GM12801 (cell line): ENCODE measurements at regions not wholly inside any gene's neighbourhood (a gene's known extent, or its start where the extent isn't known, plus 50 kb on each side); places are given as distances from the start of the nearest gene placed in this dataset.

Experiments
- TF ChIP-seq, protein P1 (sequence below): IDR thresholded peaks from one replicate; pipeline ENCODE4 v1.5.1; 2011; ENCODE audit warnings: control low read depth; ENCODE audit not compliant: insufficient read length; ENCODE audit errors: extremely low read depth

DNA sequence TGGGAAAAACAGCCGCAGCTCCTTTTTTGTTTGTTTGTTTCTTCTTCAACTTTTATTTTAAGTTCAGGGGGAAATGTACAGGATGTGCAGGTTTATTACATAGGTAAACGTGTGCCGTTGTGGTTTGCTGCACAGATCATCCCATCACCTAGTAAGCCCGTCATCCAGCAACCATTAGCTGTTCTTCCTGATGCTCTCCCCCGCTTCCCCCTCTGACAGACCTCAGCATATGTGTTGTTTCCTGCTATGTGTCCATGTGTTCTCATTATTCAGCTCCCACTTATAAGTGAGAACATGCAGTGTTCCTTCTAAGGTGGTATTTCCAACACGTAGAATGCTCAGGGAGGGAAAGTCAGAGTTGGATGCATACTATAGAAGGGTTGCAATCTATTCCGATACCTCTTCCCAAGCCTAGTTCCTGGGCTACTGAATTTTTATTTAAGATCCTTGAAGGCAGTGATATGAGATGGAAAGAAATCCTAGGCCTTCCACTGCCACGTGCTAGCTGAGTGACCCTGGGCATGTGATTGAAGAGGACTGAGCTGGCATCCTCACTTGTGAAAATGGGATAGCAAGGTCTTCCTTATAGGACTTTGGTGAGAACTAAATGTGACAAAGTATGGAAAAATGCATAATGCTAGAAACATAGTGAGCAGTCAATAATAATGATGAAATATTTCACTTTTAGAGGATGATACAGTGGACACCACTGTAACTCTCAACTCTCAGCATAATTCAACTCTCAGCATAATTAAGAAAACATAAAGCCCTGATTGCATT is 278.5 kb downstream of the REEP3 start:
- TF ChIP-seq, protein P1, sequence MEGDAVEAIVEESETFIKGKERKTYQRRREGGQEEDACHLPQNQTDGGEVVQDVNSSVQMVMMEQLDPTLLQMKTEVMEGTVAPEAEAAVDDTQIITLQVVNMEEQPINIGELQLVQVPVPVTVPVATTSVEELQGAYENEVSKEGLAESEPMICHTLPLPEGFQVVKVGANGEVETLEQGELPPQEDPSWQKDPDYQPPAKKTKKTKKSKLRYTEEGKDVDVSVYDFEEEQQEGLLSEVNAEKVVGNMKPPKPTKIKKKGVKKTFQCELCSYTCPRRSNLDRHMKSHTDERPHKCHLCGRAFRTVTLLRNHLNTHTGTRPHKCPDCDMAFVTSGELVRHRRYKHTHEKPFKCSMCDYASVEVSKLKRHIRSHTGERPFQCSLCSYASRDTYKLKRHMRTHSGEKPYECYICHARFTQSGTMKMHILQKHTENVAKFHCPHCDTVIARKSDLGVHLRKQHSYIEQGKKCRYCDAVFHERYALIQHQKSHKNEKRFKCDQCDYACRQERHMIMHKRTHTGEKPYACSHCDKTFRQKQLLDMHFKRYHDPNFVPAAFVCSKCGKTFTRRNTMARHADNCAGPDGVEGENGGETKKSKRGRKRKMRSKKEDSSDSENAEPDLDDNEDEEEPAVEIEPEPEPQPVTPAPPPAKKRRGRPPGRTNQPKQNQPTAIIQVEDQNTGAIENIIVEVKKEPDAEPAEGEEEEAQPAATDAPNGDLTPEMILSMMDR: no peak

DNA sequence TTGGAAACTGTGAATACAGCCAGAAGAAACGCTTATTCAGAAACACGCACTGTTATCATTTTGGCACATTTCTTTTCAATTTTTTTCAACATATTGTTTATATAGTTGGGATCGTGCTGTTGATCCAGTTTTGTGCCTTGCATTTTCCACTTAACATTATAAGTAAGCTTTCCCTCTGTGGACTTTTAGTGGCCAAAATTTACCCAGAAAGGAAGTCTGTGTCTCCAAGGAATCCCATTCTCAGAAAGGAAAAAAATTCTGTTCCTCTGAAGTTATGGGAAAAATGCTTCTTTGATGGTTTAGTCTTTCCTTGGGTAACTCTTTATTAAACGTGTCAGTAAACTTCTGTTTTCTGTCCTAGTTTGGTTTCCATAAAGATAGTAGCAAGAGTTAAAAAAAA is 280.0 kb downstream of the REEP3 start:
- TF ChIP-seq, protein P1: no peak

DNA sequence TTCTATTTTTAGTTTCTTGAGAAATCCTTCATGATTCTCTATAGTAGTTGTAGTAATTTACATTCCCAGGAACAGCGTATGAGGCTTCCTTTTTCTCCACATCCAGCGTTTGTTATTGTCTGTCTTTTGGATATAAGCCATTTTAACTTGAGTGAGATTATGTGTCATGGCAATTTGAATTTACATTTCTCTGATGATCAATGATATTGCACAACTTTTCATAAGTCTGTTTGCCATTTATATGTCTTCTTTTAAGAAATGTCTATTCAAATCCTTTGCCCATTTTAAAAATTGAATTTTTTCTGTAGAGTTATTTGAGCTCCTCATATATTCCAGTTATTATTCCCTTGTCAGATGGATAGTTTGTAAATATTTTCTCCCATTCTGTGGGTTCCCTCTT is 285.1 kb downstream of the REEP3 start:
- TF ChIP-seq, protein P1: no peak

DNA sequence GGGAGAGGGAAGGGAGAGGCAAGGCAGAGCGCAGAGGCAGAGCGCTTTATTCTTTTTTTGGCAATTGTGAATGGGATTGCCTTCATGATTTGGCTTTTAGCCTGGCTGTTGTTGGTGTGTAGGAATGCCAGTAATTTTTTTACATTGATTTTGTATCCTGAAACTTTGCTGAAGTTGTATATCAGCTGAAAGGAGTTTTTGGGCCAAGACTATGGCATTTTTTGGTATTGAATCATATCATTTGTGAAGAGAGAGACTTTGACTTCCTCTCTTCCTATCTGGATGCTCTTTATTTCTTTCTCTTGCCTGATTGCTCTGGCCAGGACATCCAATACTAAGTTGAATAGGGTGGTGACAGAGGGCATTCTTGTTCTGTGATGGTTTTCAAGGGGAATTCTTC is 291.3 kb downstream of the REEP3 start:
- TF ChIP-seq, protein P1: no peak

DNA sequence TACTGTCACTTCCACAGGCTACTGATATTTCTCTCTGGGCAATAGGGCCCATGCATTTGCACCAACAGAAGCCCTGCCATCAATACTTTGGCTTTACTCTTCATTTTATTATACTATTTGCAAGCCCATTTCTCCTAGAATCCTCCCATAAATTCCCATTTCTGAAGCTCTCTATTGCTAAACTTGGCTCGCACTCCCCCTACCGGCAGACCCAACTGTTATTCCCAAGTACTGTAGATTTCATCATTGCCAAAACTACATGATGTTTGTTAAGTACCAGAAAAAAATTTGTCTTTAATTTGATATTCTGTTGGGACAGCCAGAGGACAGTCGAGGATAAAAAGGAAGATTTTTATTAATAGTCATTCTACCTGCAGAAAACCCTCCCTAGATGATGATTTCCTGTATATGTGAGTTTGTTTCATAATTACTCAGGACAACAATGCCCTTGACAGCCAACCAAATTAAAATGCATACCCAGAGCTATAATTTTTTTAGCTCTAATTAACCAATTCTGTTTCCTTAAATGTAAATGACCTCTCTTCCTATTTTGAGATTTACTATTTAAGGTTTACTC is 298.6 kb downstream of the REEP3 start:
- TF ChIP-seq, protein P1: no peak

DNA sequence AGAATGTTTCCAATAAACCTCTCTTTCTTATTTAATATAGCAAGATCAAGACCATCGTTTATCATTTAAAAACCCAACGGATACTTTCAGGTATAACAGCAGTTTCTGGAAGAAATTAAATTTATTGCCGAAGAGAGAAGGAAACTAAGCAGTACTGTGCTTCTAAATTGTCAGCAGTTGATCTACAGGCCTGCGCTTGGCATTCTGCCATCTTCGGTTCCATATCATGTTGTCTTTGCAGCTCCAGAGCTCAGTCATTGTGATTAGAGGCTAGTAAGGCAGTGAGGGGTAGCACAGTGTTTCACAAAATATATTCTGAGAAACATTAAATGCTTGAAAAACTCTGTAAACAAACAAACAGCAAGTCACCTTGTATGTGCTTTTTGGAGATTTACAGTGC is 301.3 kb downstream of the REEP3 start:
- TF ChIP-seq, protein P1: no peak

DNA sequence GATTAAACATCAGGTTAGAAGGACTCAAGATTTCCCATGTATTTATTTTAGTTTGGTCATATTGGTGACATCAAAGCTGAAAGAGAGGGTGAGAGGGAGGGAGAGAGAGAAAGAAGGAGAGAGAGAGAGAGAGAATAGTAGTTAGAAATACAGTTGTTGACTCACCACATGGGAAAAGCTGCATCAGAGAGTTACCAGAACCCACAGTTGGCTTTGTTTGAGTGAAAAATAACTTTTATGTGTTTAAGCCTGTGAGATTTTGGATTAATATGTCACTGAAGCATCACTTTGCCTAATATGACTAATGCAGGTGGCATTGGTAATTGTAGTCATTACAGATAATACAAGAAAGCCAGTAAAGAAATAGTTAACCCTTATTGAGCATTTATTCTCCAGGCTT is 303.9 kb downstream of the REEP3 start:
- TF ChIP-seq, protein P1: no peak
